ENCODE measurements at regions not wholly inside any gene's neighbourhood (a gene's known extent, or its start where the extent isn't known, plus 50 kb on each side); places are given as distances from the start of the nearest gene placed in this dataset.

- no peak for DNase-seq
Measured at GRCh38 chr4:4641661-4642495, 100.0 kb upstream of the STX18 start.

GRCh38 chr4:4641254-4641653 lies 99.4 kb upstream of the STX18 start:
- DNase-seq, result no peak

- DNase-seq, result no peak
Measured at GRCh38 chr4:4640692-4641091, 98.8 kb upstream of the STX18 start.

- DNase-seq, result no peak
Measured at GRCh38 chr4:4639370-4639769, 97.5 kb upstream of the STX18 start.

GRCh38 chr4:4637710-4638109 lies 95.9 kb upstream of the STX18 start:
- no peak for DNase-seq

GRCh38 chr4:4633431-4633830 lies 91.6 kb upstream of the STX18 start:
- no peak for DNase-seq

GRCh38 chr4:4631150-4631549 lies 89.3 kb upstream of the STX18 start:
- no peak for DNase-seq

GRCh38 chr4:4627906-4628305 lies 86.1 kb upstream of the STX18 start:
- DNase-seq, result no peak

GRCh38 chr4:4627111-4627510 lies 85.3 kb upstream of the STX18 start:
- no peak for DNase-seq

- DNase-seq, result no peak
Measured at GRCh38 chr4:4625488-4625887, 83.6 kb upstream of the STX18 start.

GRCh38 chr4:4624276-4624897 lies 82.5 kb upstream of the STX18 start:
- DNase-seq, result no peak

GRCh38 chr4:4619821-4620220 lies 78.0 kb upstream of the STX18 start:
- DNase-seq, result no peak

GRCh38 chr4:4618847-4619246 lies 77.0 kb upstream of the STX18 start:
- DNase-seq, result peak in 5 of 51 donors; percentile 3 to 38 (median 12)

- no peak for DNase-seq
Measured at GRCh38 chr4:4614925-4615678, 73.3 kb upstream of the STX18 start.

GRCh38 chr4:4613641-4614286 lies 71.9 kb upstream of the STX18 start:
- no peak for DNase-seq

- DNase-seq, result no peak
Measured at GRCh38 chr4:4613126-4613465, 71.2 kb upstream of the STX18 start.

GRCh38 chr4:4610672-4611071 lies 68.8 kb upstream of the STX18 start:
- no peak for DNase-seq

GRCh38 chr4:4609622-4610334 lies 67.9 kb upstream of the STX18 start:
- no peak for DNase-seq

GRCh38 chr4:4608214-4608537 lies 66.3 kb upstream of the STX18 start:
- DNase-seq, result no peak

- no peak for DNase-seq
Measured at GRCh38 chr4:4607336-4608213, 65.7 kb upstream of the STX18 start.

- no peak for DNase-seq
Measured at GRCh38 chr4:4606321-4606720, 64.5 kb upstream of the STX18 start.

Measured in hypothalamus (tissue), 51 donors.